ENCODE measurements at regions not wholly inside any gene's neighbourhood (a gene's known extent, or its start where the extent isn't known, plus 50 kb on each side); places are given as distances from the start of the nearest gene placed in this dataset.

GRCh38 chr2:120785228-120785966, 49.7 kb downstream of the GLI2 start:
- no peak overlapping the region for H3K27ac ChIP-seq (ENCODE audit: extremely low read length, insufficient read depth, low read length)
- no peak overlapping the region for H2AFZ ChIP-seq (ENCODE audit: low read length)
- DNase-seq (ENCODE audit: low spot score) (no peak), FAIRE-seq (no peak), ATAC-seq (no peak)
- ChIA-PET POLR2A (no interaction called here), CTCF (ENCODE audit: low intra/inter-chr PET ratio, low total read pairs) (no interaction called here)
- BruUV-seq (replicated peaks) = no TSS peak
- H3K4me3 ChIP-seq (replicated peaks in 1 of 3; ENCODE audit: insufficient read depth in 1 of 3, low read depth in 2 of 3, low read length in 3 of 3) = no peak overlapping the region
- intact Hi-C loops (cut with micrococcal nuclease; ENCODE audit: unreplicated experiment) = no loop called here
- H3K36me3 ChIP-seq (replicated peaks in 1 of 2; ENCODE audit: control insufficient read depth in 1 of 2, insufficient read depth in 2 of 2, low read length in 2 of 2) = no peaks in the 10 kb centered on the region
- peaks cover 22% of the 10 kb centered on the region for H3K4me1 ChIP-seq (ENCODE audit: insufficient read depth, low read length)
- in situ Hi-C loops (cut with HindIII; ENCODE audit: extremely low pct_ligation_motif_present, low pct_unique_long_range_greater_than_20kb) = no loop called here
- no peaks in the 10 kb centered on the region for H3K79me2 ChIP-seq (ENCODE audit: insufficient read depth, low read length)
- no peaks in the 10 kb centered on the region; the same call in 1 of the 2 replicates for H4K20me1 ChIP-seq (ENCODE audit: insufficient read depth, low read length)
- no peak for TF ChIP-seq ZNF326 (CRISPR knock-in tag; IDR thresholded peaks at IDR 0.05; ENCODE audit: borderline replicate concordance)
- TF ChIP-seq ZNF230 (CRISPR knock-in tag; IDR thresholded peaks at IDR 0.05) = no peak
- no peak for TF ChIP-seq MAF1 (CRISPR knock-in tag; IDR thresholded peaks at IDR 0.05; ENCODE audit: borderline replicate concordance)
- TF ChIP-seq ATAD3A (CRISPR knock-in tag; IDR thresholded peaks at IDR 0.05) = no peak
- TF ChIP-seq ATF5 (CRISPR knock-in tag; IDR thresholded peaks at IDR 0.05; ENCODE audit: low read depth) = no peak
- TF ChIP-seq ZNF777 (CRISPR knock-in tag; IDR thresholded peaks at IDR 0.05) = no peak
- no peak for TF ChIP-seq NPAS2 (CRISPR knock-in tag; IDR thresholded peaks at IDR 0.05; ENCODE audit: borderline replicate concordance)
- no peak for TF ChIP-seq DR1 (CRISPR knock-in tag; IDR thresholded peaks at IDR 0.05)
- TF ChIP-seq PITX1 (CRISPR knock-in tag; IDR thresholded peaks at IDR 0.05) = no peak
- no peak for TF ChIP-seq KLF15 (CRISPR knock-in tag; IDR thresholded peaks at IDR 0.05; ENCODE audit: borderline replicate concordance)
- peaks cover 1 to 85% of the 10 kb centered on the region in 2 experiments; a peak in 4 of 5 replicates for H3K27me3 ChIP-seq (ENCODE audit: control insufficient read depth in 1 of 2, insufficient read depth in 2 of 2, low read length in 2 of 2)
- H3K9ac ChIP-seq (ENCODE audit: insufficient read depth, low read depth, low read length) = no peak overlapping the region
- 12% methylated on average over 7 of the region's 10 CpGs for WGBS (ENCODE audit: low lambda C conversion rate)
- H3K9me3 ChIP-seq (ENCODE audit: low read length) = no peaks in the 10 kb centered on the region
- no peak overlapping the region for H3K4me2 ChIP-seq (ENCODE audit: low read depth, low read length)

Measured in HepG2 (cell line).